Stomach (tissue), 4 donors: ENCODE measurements at regions not wholly inside any gene's neighbourhood (a gene's known extent, or its start where the extent isn't known, plus 50 kb on each side); places are given as distances from the start of the nearest gene placed in this dataset.

Source experiments
- CTCF ChIP-seq, 7 experiments: fragments of 450-650 bp in 4 of 7; fragments of 200-600 bp in 3 of 7; sonication (generic) in 3 of 7; IDR thresholded peaks; one replicate each; pipeline ENCODE4 v1.5.1; 2016 to 2019; ENCODE audit warnings: antibody characterized with exemption in 7 of 7, control low read depth in 2 of 7, mild to moderate bottlenecking in 1 of 7
- EP300 ChIP-seq: sonication (generic); formaldehyde crosslinking; IDR thresholded peaks from one replicate; pipeline ENCODE4 v1.6.1; 2017; ENCODE audit warnings: antibody characterized with exemption
- POLR2A ChIP-seq, 4 donors: fragments of 450-650 bp; IDR thresholded peaks; one replicate each; pipeline ENCODE4 v1.6.1; 2016; ENCODE audit warnings: antibody characterized with exemption in 4 of 4, control low read depth in 2 of 4, mild to moderate bottlenecking in 1 of 4, moderate library complexity in 1 of 4
- POLR2AphosphoS5 ChIP-seq, 3 donors: sonication (generic); formaldehyde crosslinking; IDR thresholded peaks; one replicate each; pipeline ENCODE4 v1.6.1; 2016; ENCODE audit warnings: antibody characterized with exemption in 3 of 3

- TF ChIP-seq CTCF (IDR thresholded peaks at IDR 0.05): no peak
- no peak for TF ChIP-seq POLR2A (IDR thresholded peaks at IDR 0.05)
- TF ChIP-seq EP300: no peak
- no peak for TF ChIP-seq POLR2AphosphoS5 (IDR thresholded peaks at IDR 0.05)
Measured at GRCh38 chr12:27158297-27158696, 75.9 kb upstream of the C12orf71 start.
